SK-N-SH treated with all-trans-retinoic acid at 6 μM for 48 hours (cell line): ENCODE measurements at regions not wholly inside any gene's neighbourhood (a gene's known extent, or its start where the extent isn't known, plus 50 kb on each side); places are given as distances from the start of the nearest gene placed in this dataset.

Source experiments
- ATAC-seq: fragments of 200-7000 bp; cut with Tn5 transposase; 3 replicates; pipeline ENCODE4 v1.9.1; 2020; ENCODE audit warnings: mild to moderate bottlenecking, moderate library complexity
- ARNTL ChIP-seq: fragments of 450-650 bp; formaldehyde crosslinking; IDR thresholded peaks from 2 replicates; pipeline ENCODE4 v1.5.0; 2020; ENCODE audit warnings: low read depth, mild to moderate bottlenecking, moderate library complexity, borderline replicate concordance
- BACH2 ChIP-seq: fragments of 250-450 bp; sonication (Bioruptor Pico); IDR thresholded peaks from 2 replicates; pipeline ENCODE4 v1.9.0; 2021; ENCODE audit warnings: mild to moderate bottlenecking, borderline replicate concordance
- CSDC2 ChIP-seq: fragments of 250-450 bp; sonication (Bioruptor Pico); IDR thresholded peaks from 2 replicates; pipeline ENCODE4 v1.5.0; 2020; ENCODE audit warnings: mild to moderate bottlenecking, moderate library complexity
- ESRRG ChIP-seq: fragments of 250-450 bp; sonication (Bioruptor Pico); IDR thresholded peaks from 2 replicates; pipeline ENCODE4 v1.6.1; 2021; ENCODE audit warnings: mild to moderate bottlenecking
- GLIS3 ChIP-seq: fragments of 250-450 bp; sonication (Bioruptor Pico); IDR thresholded peaks from 2 replicates; pipeline ENCODE4 v1.5.0; 2020; ENCODE audit warnings: mild to moderate bottlenecking, moderate library complexity
- ISL1 ChIP-seq: fragments of 250-450 bp; sonication (Bioruptor Pico); IDR thresholded peaks from 2 replicates; pipeline ENCODE4 v2.1.2; 2022; ENCODE audit warnings: mild to moderate bottlenecking, moderate library complexity
- OSR1 ChIP-seq: fragments of 250-450 bp; sonication (Bioruptor Pico); IDR thresholded peaks from 2 replicates; pipeline ENCODE4 v1.8.0; 2022; ENCODE audit warnings: moderate library complexity, mild to moderate bottlenecking, inconsistent platforms
- PPARA ChIP-seq: fragments of 250-450 bp; sonication (Bioruptor Pico); IDR thresholded peaks from 2 replicates; pipeline ENCODE4 v1.5.0; 2020; ENCODE audit warnings: mild to moderate bottlenecking, borderline replicate concordance
- RARB ChIP-seq: fragments of 250-450 bp; sonication (Bioruptor Pico); IDR thresholded peaks from 2 replicates; pipeline ENCODE4 v1.8.0; 2021; ENCODE audit warnings: mild to moderate bottlenecking, moderate library complexity
- SNAI2 ChIP-seq: fragments of 250-450 bp; sonication (Bioruptor Pico); IDR thresholded peaks from 2 replicates; pipeline ENCODE4 v1.5.0; 2020; ENCODE audit warnings: mild to moderate bottlenecking, moderate library complexity
- ZFP3 ChIP-seq: fragments of 250-450 bp; sonication (Bioruptor Pico); IDR thresholded peaks from 2 replicates; pipeline ENCODE4 v1.5.0; 2020; ENCODE audit warnings: mild to moderate bottlenecking, moderate library complexity
- ZFP30 ChIP-seq: fragments of 450-650 bp; formaldehyde crosslinking; IDR thresholded peaks from 2 replicates; pipeline ENCODE4 v1.5.0; 2022; ENCODE audit warnings: mild to moderate bottlenecking, moderate library complexity
- ZNF70 ChIP-seq: fragments of 450-650 bp; formaldehyde crosslinking; IDR thresholded peaks from 2 replicates; pipeline ENCODE4 v1.5.0; 2020; ENCODE audit warnings: mild to moderate bottlenecking, moderate library complexity
- ZNF8 ChIP-seq: fragments of 450-650 bp; formaldehyde crosslinking; IDR thresholded peaks from 2 replicates; pipeline ENCODE4 v1.5.0; 2020; ENCODE audit warnings: mild to moderate bottlenecking, moderate library complexity
- TF ChIP-seq, protein P1 (sequence below): fragments of 250-450 bp; sonication (Bioruptor Pico); IDR thresholded peaks from 2 replicates; pipeline ENCODE4 v1.8.0; 2020; ENCODE audit warnings: mild to moderate bottlenecking, moderate library complexity, borderline replicate concordance
- TF ChIP-seq, protein P2 (sequence below): fragments of 250-450 bp; sonication (Bioruptor Pico); IDR thresholded peaks from 2 replicates; pipeline ENCODE4 v1.5.0; 2020; ENCODE audit warnings: mild to moderate bottlenecking, moderate library complexity
- TF ChIP-seq, protein P3 (sequence below): fragments of 250-450 bp; sonication (Bioruptor Pico); IDR thresholded peaks from 2 replicates; pipeline ENCODE4 v1.5.1; 2021; ENCODE audit warnings: mild to moderate bottlenecking, moderate library complexity
- TF ChIP-seq, protein P4 (sequence below): fragments of 250-450 bp; sonication (Bioruptor Pico); IDR thresholded peaks from 2 replicates; pipeline ENCODE4 v1.8.0; 2021; ENCODE audit warnings: low read depth, mild to moderate bottlenecking, moderate library complexity, borderline replicate concordance
- TF ChIP-seq, protein P5 (sequence below): fragments of 250-450 bp; sonication (Bioruptor Pico); IDR thresholded peaks from 2 replicates; pipeline ENCODE4 v1.5.1; 2020; ENCODE audit warnings: low read depth, mild to moderate bottlenecking, moderate library complexity

DNA sequence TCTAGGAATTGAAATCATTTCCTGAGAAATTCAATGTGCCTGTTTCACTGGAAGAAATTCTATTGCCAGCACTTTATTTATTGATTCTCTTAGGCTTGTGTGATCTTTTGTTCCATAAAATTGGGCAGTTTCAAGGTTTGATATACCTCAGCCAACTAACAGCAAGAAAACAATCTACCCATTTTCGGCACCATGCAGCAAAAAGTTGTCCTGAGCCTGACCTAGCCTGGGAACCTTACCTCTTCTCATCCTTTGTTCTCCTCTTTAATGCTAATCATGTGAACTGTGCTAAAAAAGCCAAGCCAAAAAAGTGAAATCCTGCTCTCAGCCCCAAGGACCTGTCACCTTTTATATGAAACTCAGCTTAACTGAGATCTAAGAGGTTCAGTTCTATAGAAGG, 477.3 kb downstream of the SUCLA2 start:
- ATAC-seq, result no peak
- TF ChIP-seq ZFP3 (CRISPR knock-in tag) (no peak), ARNTL (CRISPR knock-in tag) (no peak), SNAI2 (no peak), OSR1 (CRISPR knock-in tag) (no peak), ZNF8 (CRISPR knock-in tag) (no peak), GLIS3 (CRISPR knock-in tag) (no peak), ISL1 (no peak), ZNF70 (CRISPR knock-in tag) (no peak), BACH2 (no peak), ZFP30 (CRISPR knock-in tag) (no peak), ESRRG (CRISPR knock-in tag) (no peak), RARB (CRISPR knock-in tag) (no peak), CSDC2 (no peak)
- TF ChIP-seq, protein P1, sequence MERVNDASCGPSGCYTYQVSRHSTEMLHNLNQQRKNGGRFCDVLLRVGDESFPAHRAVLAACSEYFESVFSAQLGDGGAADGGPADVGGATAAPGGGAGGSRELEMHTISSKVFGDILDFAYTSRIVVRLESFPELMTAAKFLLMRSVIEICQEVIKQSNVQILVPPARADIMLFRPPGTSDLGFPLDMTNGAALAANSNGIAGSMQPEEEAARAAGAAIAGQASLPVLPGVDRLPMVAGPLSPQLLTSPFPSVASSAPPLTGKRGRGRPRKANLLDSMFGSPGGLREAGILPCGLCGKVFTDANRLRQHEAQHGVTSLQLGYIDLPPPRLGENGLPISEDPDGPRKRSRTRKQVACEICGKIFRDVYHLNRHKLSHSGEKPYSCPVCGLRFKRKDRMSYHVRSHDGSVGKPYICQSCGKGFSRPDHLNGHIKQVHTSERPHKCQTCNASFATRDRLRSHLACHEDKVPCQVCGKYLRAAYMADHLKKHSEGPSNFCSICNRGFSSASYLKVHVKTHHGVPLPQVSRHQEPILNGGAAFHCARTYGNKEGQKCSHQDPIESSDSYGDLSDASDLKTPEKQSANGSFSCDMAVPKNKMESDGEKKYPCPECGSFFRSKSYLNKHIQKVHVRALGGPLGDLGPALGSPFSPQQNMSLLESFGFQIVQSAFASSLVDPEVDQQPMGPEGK (CRISPR knock-in tag), result no peak
- TF ChIP-seq, protein P2, sequence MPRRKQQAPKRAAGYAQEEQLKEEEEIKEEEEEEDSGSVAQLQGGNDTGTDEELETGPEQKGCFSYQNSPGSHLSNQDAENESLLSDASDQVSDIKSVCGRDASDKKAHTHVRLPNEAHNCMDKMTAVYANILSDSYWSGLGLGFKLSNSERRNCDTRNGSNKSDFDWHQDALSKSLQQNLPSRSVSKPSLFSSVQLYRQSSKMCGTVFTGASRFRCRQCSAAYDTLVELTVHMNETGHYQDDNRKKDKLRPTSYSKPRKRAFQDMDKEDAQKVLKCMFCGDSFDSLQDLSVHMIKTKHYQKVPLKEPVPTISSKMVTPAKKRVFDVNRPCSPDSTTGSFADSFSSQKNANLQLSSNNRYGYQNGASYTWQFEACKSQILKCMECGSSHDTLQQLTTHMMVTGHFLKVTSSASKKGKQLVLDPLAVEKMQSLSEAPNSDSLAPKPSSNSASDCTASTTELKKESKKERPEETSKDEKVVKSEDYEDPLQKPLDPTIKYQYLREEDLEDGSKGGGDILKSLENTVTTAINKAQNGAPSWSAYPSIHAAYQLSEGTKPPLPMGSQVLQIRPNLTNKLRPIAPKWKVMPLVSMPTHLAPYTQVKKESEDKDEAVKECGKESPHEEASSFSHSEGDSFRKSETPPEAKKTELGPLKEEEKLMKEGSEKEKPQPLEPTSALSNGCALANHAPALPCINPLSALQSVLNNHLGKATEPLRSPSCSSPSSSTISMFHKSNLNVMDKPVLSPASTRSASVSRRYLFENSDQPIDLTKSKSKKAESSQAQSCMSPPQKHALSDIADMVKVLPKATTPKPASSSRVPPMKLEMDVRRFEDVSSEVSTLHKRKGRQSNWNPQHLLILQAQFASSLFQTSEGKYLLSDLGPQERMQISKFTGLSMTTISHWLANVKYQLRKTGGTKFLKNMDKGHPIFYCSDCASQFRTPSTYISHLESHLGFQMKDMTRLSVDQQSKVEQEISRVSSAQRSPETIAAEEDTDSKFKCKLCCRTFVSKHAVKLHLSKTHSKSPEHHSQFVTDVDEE (CRISPR knock-in tag), result no peak
- TF ChIP-seq, protein P3, sequence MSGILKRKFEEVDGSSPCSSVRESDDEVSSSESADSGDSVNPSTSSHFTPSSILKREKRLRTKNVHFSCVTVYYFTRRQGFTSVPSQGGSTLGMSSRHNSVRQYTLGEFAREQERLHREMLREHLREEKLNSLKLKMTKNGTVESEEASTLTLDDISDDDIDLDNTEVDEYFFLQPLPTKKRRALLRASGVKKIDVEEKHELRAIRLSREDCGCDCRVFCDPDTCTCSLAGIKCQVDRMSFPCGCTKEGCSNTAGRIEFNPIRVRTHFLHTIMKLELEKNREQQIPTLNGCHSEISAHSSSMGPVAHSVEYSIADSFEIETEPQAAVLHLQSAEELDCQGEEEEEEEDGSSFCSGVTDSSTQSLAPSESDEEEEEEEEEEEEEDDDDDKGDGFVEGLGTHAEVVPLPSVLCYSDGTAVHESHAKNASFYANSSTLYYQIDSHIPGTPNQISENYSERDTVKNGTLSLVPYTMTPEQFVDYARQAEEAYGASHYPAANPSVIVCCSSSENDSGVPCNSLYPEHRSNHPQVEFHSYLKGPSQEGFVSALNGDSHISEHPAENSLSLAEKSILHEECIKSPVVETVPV (CRISPR knock-in tag), result no peak
- TF ChIP-seq, protein P4, sequence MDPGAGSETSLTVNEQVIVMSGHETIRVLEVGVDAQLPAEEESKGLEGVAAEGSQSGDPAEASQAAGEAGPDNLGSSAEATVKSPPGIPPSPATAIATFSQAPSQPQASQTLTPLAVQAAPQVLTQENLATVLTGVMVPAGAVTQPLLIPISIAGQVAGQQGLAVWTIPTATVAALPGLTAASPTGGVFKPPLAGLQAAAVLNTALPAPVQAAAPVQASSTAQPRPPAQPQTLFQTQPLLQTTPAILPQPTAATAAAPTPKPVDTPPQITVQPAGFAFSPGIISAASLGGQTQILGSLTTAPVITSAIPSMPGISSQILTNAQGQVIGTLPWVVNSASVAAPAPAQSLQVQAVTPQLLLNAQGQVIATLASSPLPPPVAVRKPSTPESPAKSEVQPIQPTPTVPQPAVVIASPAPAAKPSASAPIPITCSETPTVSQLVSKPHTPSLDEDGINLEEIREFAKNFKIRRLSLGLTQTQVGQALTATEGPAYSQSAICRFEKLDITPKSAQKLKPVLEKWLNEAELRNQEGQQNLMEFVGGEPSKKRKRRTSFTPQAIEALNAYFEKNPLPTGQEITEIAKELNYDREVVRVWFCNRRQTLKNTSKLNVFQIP (CRISPR knock-in tag), result no peak
- TF ChIP-seq, protein P5, sequence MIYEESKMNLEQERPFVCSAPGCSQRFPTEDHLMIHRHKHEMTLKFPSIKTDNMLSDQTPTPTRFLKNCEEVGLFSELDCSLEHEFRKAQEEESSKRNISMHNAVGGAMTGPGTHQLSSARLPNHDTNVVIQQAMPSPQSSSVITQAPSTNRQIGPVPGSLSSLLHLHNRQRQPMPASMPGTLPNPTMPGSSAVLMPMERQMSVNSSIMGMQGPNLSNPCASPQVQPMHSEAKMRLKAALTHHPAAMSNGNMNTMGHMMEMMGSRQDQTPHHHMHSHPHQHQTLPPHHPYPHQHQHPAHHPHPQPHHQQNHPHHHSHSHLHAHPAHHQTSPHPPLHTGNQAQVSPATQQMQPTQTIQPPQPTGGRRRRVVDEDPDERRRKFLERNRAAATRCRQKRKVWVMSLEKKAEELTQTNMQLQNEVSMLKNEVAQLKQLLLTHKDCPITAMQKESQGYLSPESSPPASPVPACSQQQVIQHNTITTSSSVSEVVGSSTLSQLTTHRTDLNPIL, result no peak

DNA sequence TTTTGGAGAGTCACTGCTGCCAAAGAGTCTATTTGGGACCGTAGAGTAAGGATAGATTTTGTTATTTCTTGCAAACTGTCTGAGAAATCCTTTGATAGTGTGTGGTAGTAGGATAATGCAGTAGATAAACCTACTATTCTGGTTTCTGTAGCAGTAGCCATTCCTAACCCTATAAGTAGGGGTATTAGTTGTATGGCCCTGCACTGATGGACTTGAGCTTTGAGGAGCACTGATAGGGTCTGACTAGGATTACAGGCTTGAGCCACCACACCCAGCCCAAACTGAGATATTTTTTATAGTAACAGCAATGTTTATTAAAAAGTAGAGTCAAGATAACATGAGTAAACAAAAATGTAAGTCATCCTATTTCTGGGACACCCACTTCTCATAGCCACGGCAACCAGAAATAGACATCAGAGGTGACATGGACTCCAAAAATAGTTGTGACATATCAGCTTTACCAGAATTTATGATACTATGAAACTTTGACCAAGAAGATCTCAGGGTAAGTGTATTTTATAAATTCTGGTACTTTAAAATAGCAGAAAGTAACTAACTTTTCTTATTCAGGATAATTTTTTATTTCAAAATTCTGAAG, 479.1 kb downstream of the SUCLA2 start:
- no peak for ATAC-seq
- TF ChIP-seq, protein P1 (CRISPR knock-in tag), result no peak

DNA sequence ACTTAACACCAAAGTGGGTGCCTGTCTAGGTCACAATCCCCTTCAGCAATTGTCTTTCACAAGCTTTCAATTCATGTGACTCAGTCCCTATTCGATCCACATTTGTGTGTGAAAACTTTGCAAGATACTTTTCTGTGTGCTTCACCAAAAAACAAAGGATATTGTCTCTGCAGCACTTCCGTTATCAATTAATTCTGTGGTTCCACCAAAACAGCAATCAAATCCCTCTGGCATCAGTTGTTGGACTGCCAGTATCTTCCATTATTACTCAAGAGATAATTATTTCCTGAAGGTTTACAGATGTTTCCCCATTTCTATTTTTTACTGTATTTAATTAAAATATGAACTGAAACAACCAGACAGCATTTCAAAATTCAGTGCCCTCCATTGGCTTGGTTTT, 481.4 kb downstream of the SUCLA2 start:
- TF ChIP-seq, protein P3 (CRISPR knock-in tag), result no peak
- TF ChIP-seq SNAI2 (no peak), BACH2 (no peak), ZFP30 (CRISPR knock-in tag) (no peak), ZFP3 (CRISPR knock-in tag) (no peak), ISL1 (no peak), ZNF70 (CRISPR knock-in tag) (no peak), PPARA (CRISPR knock-in tag) (no peak)
- TF ChIP-seq, protein P1 (CRISPR knock-in tag), result no peak
- TF ChIP-seq, protein P4 (CRISPR knock-in tag), result no peak
- ATAC-seq, result no peak
